AG10803 (cell line): ENCODE measurements at regions not wholly inside any gene's neighbourhood (a gene's known extent, or its start where the extent isn't known, plus 50 kb on each side); places are given as distances from the start of the nearest gene placed in this dataset.

Experiments
- DNase-seq: peaks from one replicate; pipeline ENCODE4 v3.0.0; 2010; ENCODE audit warnings: low read depth
- H3K4me3 ChIP-seq: 2 replicates; pipeline ENCODE4 v1.5.1; 2011; ENCODE audit warnings: mild to moderate bottlenecking, low read length, control low read depth
- CTCF ChIP-seq: conservative IDR thresholded peaks from 2 replicates; pipeline ENCODE4 v1.5.1; 2011; ENCODE audit warnings: mild to moderate bottlenecking, low read length, control low read depth, inconsistent platforms

DNA sequence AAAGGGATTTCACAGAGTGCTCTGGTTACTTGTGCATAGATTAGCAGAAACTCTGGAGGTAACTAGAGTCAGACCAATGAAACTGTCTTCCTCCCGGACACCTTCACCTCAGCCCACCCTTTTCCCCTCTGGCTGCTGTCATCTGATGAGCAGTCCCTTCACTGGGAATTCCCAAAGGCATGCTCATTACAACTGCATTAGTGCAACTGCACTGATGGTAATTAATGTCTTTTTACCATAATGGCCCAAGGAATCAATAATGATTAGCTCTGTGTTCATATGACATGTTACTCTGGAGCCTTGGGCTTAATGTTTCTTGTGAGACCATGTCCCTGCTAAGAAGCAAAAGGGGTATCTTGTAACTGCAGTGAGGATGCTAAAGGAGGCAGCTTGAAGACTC is 304.5 kb downstream of the GRIN2B start:
- DNase-seq, result no peak
- no peak overlapping the region for H3K4me3 ChIP-seq
- no peak for TF ChIP-seq CTCF

DNA sequence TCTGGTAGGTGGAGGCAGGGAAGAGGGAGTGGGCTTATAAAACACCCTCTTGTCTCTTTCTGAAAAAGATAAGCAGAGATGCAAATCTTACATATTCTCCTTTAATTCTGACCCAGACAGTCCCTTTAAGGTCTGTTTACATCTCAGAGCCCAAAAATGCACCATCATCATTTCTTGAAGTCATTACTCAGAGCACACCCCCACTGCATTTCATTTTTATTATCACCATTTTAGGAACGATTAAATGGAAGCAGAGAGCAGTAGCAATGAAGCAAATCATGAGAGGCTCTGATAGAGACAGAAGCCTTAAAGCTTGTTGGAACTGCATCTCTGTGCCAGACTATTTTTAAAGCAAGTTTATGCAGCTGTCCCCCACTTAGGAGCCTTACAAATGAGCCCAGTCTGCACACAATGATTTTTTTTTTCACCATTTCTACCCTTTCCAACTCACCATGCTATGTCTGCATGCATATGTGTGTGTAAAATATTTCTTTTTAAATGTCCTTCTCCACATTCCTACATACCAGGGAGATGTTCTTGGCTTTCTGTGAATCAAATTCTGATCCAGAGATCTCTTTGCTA is 311.0 kb downstream of the GRIN2B start:
- TF ChIP-seq CTCF, result no peak
- no peak for DNase-seq

GRCh38 chr12:13668880-13669279 is 312.5 kb downstream of the GRIN2B start:
- DNase-seq, result no peak
- no peak for TF ChIP-seq CTCF
- H3K4me3 ChIP-seq, result no peak overlapping the region

More for the DNA sequence above, 311.0 kb downstream of the GRIN2B start:
- H3K4me3 ChIP-seq, result no peak overlapping the region

DNA sequence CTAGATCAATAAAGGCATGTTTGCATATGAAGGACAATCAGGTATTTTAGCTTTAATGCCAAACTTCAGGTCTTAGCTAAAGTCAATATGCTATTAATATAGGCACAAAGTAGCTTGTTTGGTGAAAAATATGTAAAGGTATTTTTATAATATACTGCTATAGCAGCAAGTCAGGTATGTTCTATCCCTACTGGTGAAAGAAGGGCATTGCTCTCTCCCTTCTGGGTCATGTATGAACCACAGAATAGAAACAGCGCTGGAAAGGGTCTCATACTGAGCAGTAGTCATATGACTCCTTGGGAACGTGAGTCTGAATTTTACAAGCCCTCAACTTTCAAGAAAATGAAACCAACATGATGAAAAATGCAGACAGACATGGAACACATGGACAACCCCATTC is 314.6 kb downstream of the GRIN2B start:
- DNase-seq, result no peak
- no peak for TF ChIP-seq CTCF
- no peak overlapping the region for H3K4me3 ChIP-seq

- peak; percentile 72 for DNase-seq
- peak; percentile 96 for TF ChIP-seq CTCF
Observed at GRCh38 chr12:13661005-13661887, 320.2 kb downstream of the GRIN2B start.

DNA sequence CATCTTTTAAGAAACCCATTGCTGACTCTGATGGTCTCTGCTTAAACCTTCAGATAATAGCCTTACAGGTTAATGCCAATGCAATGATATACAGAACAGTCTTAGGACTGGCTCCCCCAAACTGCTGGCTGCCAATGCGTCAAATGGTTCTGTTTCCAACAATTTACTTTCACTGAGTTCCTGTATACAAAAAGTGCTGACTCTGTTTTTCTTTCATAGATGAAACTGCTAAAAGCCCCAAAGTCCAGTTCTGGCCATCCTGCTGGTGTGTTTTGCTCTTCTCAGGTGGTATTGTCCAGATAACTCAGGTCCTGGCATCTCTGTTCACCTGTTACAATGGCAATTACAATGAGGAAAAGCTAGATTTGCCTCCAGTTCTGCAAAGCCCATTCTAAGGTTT is 326.9 kb downstream of the GRIN2B start:
- no peak for TF ChIP-seq CTCF
- no peak overlapping the region for H3K4me3 ChIP-seq
- DNase-seq, result no peak

More at GRCh38 chr12:13661005-13661887, 320.2 kb downstream of the GRIN2B start:
- H3K4me3 ChIP-seq, result no peak overlapping the region

- DNase-seq, result no peak
- TF ChIP-seq CTCF, result no peak
- no peak overlapping the region for H3K4me3 ChIP-seq
Observed at GRCh38 chr12:13652105-13652504, 329.3 kb downstream of the GRIN2B start.
